WTC11 (cell line): ENCODE measurements at regions not wholly inside any gene's neighbourhood (a gene's known extent, or its start where the extent isn't known, plus 50 kb on each side); places are given as distances from the start of the nearest gene placed in this dataset.

Experiments used
- ATAC-seq: fragments of 200-7000 bp; cut with Tn5 transposase; 2 replicates; pipeline ENCODE4 v1.10.0; 2021; ENCODE audit warnings: mild to moderate bottlenecking, moderate library complexity
- CTCF ChIA-PET: fragments of 300-600 bp; sonication (Branson Sonifier 250); formaldehyde crosslinking; loops from one replicate; lab custom pipeline; 2021; ENCODE audit warnings: antibody characterized with exemption; lab: Charles Lee
- POLR2A ChIA-PET: fragments of 350-600 bp; sonication (Branson Sonifier 250); formaldehyde crosslinking; loops from one replicate; lab custom pipeline; 2021; ENCODE audit warnings: antibody characterized with exemption; lab: Charles Lee
- DNase-seq: peaks from one replicate; pipeline ENCODE4 v3.0.0; 2021; ENCODE audit warnings: low spot score
- H3K27ac Mint-ChIP-seq: 2 replicates; pipeline ENCODE4 v1.8.0; 2021; ENCODE audit warnings: mixed read lengths
- H3K27me3 Mint-ChIP-seq: 2 replicates; pipeline ENCODE4 v1.8.0; 2021; ENCODE audit warnings: low read depth, mild to moderate bottlenecking, moderate library complexity, mixed read lengths
- H3K36me3 Mint-ChIP-seq: 2 replicates; pipeline ENCODE4 v1.8.0; 2021; ENCODE audit warnings: mixed read lengths
- H3K4me1 Mint-ChIP-seq: 2 replicates; pipeline ENCODE4 v1.8.0; 2022; ENCODE audit warnings: mixed read lengths
- H3K4me3 Mint-ChIP-seq: 2 replicates; pipeline ENCODE4 v1.8.0; 2021; ENCODE audit warnings: mild to moderate bottlenecking, moderate library complexity, mixed read lengths
- H3K9me3 Mint-ChIP-seq: 2 replicates; pipeline ENCODE4 v1.8.0; 2021; ENCODE audit warnings: mixed read lengths
- ATF2 ChIP-seq: sonication (generic); formaldehyde crosslinking; IDR thresholded peaks from 2 replicates; pipeline ENCODE4 v1.8.1; 2022; ENCODE audit warnings: low read depth, missing genetic modification reagents, borderline replicate concordance
- CDX4 ChIP-seq: fragments of 250-450 bp; sonication (Bioruptor Pico); IDR thresholded peaks from 2 replicates; pipeline ENCODE4 v1.9.0; 2021; ENCODE audit warnings: moderate library complexity, mild to moderate bottlenecking, inconsistent platforms, borderline replicate concordance
- CREM ChIP-seq: sonication (generic); formaldehyde crosslinking; IDR thresholded peaks from 2 replicates; pipeline ENCODE4 v1.8.1; 2022; ENCODE audit warnings: mild to moderate bottlenecking, missing genetic modification reagents, moderate library complexity
- E2F1 ChIP-seq: sonication (generic); formaldehyde crosslinking; IDR thresholded peaks from 2 replicates; pipeline ENCODE4 v1.8.0; 2022; ENCODE audit warnings: mild to moderate bottlenecking, missing genetic modification reagents
- FOXJ3 ChIP-seq: sonication (generic); formaldehyde crosslinking; IDR thresholded peaks from 2 replicates; pipeline ENCODE4 v1.9.0; 2021; ENCODE audit warnings: missing genetic modification reagents, mild to moderate bottlenecking, borderline replicate concordance
- FOXP4 ChIP-seq: sonication (generic); formaldehyde crosslinking; IDR thresholded peaks from 2 replicates; pipeline ENCODE4 v1.8.0; 2022; ENCODE audit warnings: mild to moderate bottlenecking, missing genetic modification reagents
- HMGA2 ChIP-seq: fragments of 250-450 bp; sonication (Bioruptor Pico); IDR thresholded peaks from 2 replicates; pipeline ENCODE4 v1.4.0; 2021; ENCODE audit warnings: mild to moderate bottlenecking, moderate library complexity
- NFE2L1 ChIP-seq: sonication (generic); formaldehyde crosslinking; IDR thresholded peaks from 2 replicates; pipeline ENCODE4 v1.8.1; 2023; ENCODE audit warnings: missing genetic modification reagents
- RORB ChIP-seq: fragments of 250-450 bp; sonication (Bioruptor Pico); IDR thresholded peaks from 2 replicates; pipeline ENCODE4 v1.9.0; 2021; ENCODE audit warnings: mild to moderate bottlenecking
- SMAD3 ChIP-seq: sonication (generic); formaldehyde crosslinking; IDR thresholded peaks from 2 replicates; pipeline ENCODE4 v1.8.0; 2022; ENCODE audit warnings: missing genetic modification reagents, mild to moderate bottlenecking, borderline replicate concordance
- SMAD4 ChIP-seq: sonication (generic); formaldehyde crosslinking; IDR thresholded peaks from 2 replicates; pipeline ENCODE4 v1.8.0; 2022; ENCODE audit warnings: mild to moderate bottlenecking, missing genetic modification reagents
- TP53 ChIP-seq: sonication (generic); formaldehyde crosslinking; IDR thresholded peaks from 2 replicates; pipeline ENCODE4 v1.8.1; 2023; ENCODE audit warnings: mild to moderate bottlenecking, missing genetic modification reagents
- ZNF138 ChIP-seq: sonication (generic); formaldehyde crosslinking; conservative IDR thresholded peaks from 2 replicates; pipeline ENCODE4 v1.8.1; 2022; ENCODE audit warnings: mild to moderate bottlenecking, moderate library complexity, missing genetic modification reagents
- ZNF512 ChIP-seq: sonication (generic); formaldehyde crosslinking; IDR thresholded peaks from 2 replicates; pipeline ENCODE4 v1.8.1; 2022; ENCODE audit warnings: missing genetic modification reagents, borderline replicate concordance
- ZNF671 ChIP-seq: fragments of 250-450 bp; sonication (Bioruptor Pico); IDR thresholded peaks from 2 replicates; pipeline ENCODE4 v1.8.0; 2021; ENCODE audit warnings: mild to moderate bottlenecking
- TF ChIP-seq, protein P1 (sequence below): sonication (generic); formaldehyde crosslinking; IDR thresholded peaks from 2 replicates; pipeline ENCODE4 v1.8.1; 2023; ENCODE audit warnings: mild to moderate bottlenecking, missing genetic modification reagents
- TF ChIP-seq, protein P2 (sequence below): sonication (generic); formaldehyde crosslinking; IDR thresholded peaks from 2 replicates; pipeline ENCODE4 v1.8.0; 2023; ENCODE audit warnings: mild to moderate bottlenecking, missing genetic modification reagents
- TF ChIP-seq, protein P3 (sequence below): sonication (generic); formaldehyde crosslinking; IDR thresholded peaks from 2 replicates; pipeline ENCODE4 v1.8.0; 2023; ENCODE audit warnings: missing genetic modification reagents

DNA sequence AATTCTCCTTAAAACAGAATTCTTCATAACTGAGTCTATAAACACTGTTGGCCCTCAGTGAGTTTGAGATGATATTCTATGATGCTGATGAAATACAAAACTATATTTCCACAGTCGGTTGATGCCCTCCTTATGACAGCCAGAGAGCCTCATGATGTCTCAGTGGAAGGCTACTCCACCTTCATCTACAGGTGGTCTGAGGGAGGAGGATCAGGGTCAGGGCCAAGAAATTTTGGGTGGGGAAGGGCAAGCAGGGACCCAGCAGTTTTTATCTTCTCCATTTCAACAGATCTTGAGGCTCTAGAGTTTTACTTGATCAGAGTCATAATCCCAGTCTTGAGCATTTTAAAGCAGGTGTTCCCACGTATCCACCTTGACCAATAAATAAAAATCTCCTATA lies 90.8 kb downstream of the CCDC71L start (continued):
- TF ChIP-seq ZNF138 (CRISPR knock-in tag): no peak
- TF ChIP-seq, protein P1, sequence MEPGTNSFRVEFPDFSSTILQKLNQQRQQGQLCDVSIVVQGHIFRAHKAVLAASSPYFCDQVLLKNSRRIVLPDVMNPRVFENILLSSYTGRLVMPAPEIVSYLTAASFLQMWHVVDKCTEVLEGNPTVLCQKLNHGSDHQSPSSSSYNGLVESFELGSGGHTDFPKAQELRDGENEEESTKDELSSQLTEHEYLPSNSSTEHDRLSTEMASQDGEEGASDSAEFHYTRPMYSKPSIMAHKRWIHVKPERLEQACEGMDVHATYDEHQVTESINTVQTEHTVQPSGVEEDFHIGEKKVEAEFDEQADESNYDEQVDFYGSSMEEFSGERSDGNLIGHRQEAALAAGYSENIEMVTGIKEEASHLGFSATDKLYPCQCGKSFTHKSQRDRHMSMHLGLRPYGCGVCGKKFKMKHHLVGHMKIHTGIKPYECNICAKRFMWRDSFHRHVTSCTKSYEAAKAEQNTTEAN (CRISPR knock-in tag): no peak
- TF ChIP-seq RORB (CRISPR knock-in tag): no peak
- TF ChIP-seq ATF2: no peak
- TF ChIP-seq TP53 (CRISPR knock-in tag): no peak
- no peak for TF ChIP-seq HMGA2 (CRISPR knock-in tag)
- TF ChIP-seq FOXP4 (CRISPR knock-in tag): no peak
- no peak for TF ChIP-seq FOXJ3 (CRISPR knock-in tag)

DNA sequence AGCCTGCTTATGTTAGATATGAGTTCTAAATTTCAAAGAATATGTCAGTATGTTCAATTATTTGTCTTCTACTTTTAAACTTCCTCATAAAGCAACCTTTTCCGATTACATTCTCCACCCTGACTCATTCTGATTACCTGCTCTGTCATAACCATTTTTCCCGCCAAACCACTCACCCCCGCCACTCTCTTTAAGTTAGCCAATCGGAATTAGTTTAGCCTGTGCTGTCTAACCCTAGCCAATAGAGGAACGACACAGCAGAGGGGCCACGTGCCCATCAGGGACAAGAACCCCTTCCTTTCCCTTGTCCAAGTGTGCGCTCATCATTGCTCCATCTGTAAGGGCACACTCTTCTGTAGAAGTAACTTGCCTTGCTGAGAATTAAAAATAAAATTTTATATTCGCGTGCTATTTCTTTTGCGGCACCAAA lies 91.4 kb downstream of the CCDC71L start:
- ATAC-seq (no peak), DNase-seq (no peak)
- Mint-ChIP-seq H3K27ac (no peak overlapping the region; the same call in 1 of the 2 replicates), H3K9me3 (peaks cover 8% of the 10 kb centered on the region), H3K4me1 (peaks cover 16% of the 10 kb centered on the region), H3K27me3 (no peaks in the 10 kb centered on the region), H3K36me3 (0 out of 2 replicates have a peak, but pooled peaks cover 3% of the 10 kb centered on the region), H3K4me3 (no peak overlapping the region)
- ChIA-PET POLR2A (no interaction called here), CTCF (interaction anchor here (1.3 to 1.7 kb wide), 2 partner anchors 27 to 393 kb away, joined by 3 to 6 read pairs; no protein-coding TSS in a partner anchor)
- TF ChIP-seq ZNF671 (CRISPR knock-in tag) (no peak), ZNF512 (no peak), CDX4 (CRISPR knock-in tag) (no peak), NFE2L1 (no peak), ATF2 (no peak), CREM (CRISPR knock-in tag) (no peak), SMAD3 (no peak), SMAD4 (CRISPR knock-in tag) (no peak), HMGA2 (CRISPR knock-in tag) (no peak), E2F1 (CRISPR knock-in tag) (no peak)
- TF ChIP-seq, protein P2, sequence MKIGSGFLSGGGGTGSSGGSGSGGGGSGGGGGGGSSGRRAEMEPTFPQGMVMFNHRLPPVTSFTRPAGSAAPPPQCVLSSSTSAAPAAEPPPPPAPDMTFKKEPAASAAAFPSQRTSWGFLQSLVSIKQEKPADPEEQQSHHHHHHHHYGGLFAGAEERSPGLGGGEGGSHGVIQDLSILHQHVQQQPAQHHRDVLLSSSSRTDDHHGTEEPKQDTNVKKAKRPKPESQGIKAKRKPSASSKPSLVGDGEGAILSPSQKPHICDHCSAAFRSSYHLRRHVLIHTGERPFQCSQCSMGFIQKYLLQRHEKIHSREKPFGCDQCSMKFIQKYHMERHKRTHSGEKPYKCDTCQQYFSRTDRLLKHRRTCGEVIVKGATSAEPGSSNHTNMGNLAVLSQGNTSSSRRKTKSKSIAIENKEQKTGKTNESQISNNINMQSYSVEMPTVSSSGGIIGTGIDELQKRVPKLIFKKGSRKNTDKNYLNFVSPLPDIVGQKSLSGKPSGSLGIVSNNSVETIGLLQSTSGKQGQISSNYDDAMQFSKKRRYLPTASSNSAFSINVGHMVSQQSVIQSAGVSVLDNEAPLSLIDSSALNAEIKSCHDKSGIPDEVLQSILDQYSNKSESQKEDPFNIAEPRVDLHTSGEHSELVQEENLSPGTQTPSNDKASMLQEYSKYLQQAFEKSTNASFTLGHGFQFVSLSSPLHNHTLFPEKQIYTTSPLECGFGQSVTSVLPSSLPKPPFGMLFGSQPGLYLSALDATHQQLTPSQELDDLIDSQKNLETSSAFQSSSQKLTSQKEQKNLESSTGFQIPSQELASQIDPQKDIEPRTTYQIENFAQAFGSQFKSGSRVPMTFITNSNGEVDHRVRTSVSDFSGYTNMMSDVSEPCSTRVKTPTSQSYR (CRISPR knock-in tag): no peak
- TF ChIP-seq, protein P3, sequence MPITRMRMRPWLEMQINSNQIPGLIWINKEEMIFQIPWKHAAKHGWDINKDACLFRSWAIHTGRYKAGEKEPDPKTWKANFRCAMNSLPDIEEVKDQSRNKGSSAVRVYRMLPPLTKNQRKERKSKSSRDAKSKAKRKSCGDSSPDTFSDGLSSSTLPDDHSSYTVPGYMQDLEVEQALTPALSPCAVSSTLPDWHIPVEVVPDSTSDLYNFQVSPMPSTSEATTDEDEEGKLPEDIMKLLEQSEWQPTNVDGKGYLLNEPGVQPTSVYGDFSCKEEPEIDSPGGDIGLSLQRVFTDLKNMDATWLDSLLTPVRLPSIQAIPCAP (CRISPR knock-in tag): no peak
